ENCODE measurements at regions not wholly inside any gene's neighbourhood (a gene's known extent, or its start where the extent isn't known, plus 50 kb on each side); places are given as distances from the start of the nearest gene placed in this dataset.

GRCh38 chr14:29264865-29265264 lies 498.3 kb downstream of the FOXG1 start:
- in situ Hi-C loops (cut with HindIII; ENCODE audit: low sequenced_read_pairs): no loop called here
- H3K4me3 ChIP-seq (ENCODE audit: low read depth, low read length): no peak overlapping the region
- no peak for DNase-seq (ENCODE audit: low read depth)
- TF ChIP-seq, protein P1, sequence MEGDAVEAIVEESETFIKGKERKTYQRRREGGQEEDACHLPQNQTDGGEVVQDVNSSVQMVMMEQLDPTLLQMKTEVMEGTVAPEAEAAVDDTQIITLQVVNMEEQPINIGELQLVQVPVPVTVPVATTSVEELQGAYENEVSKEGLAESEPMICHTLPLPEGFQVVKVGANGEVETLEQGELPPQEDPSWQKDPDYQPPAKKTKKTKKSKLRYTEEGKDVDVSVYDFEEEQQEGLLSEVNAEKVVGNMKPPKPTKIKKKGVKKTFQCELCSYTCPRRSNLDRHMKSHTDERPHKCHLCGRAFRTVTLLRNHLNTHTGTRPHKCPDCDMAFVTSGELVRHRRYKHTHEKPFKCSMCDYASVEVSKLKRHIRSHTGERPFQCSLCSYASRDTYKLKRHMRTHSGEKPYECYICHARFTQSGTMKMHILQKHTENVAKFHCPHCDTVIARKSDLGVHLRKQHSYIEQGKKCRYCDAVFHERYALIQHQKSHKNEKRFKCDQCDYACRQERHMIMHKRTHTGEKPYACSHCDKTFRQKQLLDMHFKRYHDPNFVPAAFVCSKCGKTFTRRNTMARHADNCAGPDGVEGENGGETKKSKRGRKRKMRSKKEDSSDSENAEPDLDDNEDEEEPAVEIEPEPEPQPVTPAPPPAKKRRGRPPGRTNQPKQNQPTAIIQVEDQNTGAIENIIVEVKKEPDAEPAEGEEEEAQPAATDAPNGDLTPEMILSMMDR (IDR thresholded peaks at IDR 0.05; ENCODE audit: low read depth, low read length, missing control alignments): no peak

DNA sequence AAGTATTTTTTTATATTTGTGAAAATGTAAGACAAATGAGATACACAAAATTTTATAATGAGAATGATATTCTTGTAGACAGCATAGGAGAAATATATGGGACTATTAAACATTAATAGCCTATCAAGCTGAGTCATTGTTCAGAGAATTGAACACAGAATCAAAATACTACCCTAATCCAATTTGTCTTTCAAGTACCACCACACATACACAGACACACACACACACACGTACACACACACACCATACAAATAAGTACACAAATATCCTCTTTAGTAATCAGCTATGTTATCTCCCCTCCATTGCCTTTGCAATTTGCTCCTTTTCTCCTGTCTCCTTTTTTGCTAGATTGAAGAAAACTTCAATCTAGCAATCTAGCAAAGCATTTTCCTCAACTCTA lies 499.3 kb downstream of the FOXG1 start:
- H3K4me3 ChIP-seq (ENCODE audit: low read depth, low read length): no peak overlapping the region
- in situ Hi-C loops (cut with HindIII; ENCODE audit: low sequenced_read_pairs): no loop called here
- TF ChIP-seq, protein P1 (IDR thresholded peaks at IDR 0.05; ENCODE audit: low read depth, low read length, missing control alignments): no peak
- no peak for DNase-seq (ENCODE audit: low read depth)

DNA sequence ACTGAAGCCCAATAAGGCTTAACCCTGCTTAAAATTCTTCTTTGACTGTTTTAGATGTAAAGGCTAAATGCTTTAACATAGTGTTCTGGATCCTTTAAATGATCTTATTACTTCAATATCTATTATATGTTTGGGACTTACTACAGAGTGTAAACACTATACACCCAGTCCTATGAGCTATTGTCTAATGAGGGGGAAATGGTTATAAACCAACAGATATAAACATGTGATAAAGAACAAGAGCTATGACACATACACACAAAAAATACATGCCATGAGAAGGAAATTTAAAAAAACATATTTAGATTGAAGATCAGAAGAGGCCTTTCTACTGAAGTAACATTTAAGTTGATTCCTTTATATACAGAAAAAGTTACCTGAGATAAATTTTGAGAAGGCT lies 505.1 kb downstream of the FOXG1 start:
- TF ChIP-seq, protein P1 (IDR thresholded peaks at IDR 0.05; ENCODE audit: low read depth, low read length, missing control alignments): no peak
- H3K4me3 ChIP-seq (ENCODE audit: low read depth, low read length): no peak overlapping the region
- no peak for DNase-seq (ENCODE audit: low read depth)
- in situ Hi-C loops (cut with HindIII; ENCODE audit: low sequenced_read_pairs): no loop called here

DNA sequence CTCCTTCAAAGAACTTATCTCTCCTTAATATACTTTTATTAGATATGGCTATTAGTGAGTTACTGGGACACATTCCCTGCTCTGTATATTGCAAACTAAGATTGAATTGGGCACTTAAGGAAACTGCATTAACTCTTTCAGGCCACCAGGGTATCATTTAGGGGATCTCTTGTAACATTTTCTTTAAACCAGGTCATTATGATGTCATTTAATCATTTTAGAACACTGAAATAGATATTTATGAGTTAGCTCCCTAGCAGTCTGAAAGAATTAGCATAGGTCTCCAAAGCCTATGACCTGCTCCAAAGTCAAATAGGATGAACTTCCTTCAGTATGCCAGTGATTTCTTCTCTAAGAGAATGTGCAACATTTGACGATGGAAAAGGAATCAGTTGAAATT lies 506.9 kb downstream of the FOXG1 start:
- TF ChIP-seq, protein P1 (IDR thresholded peaks at IDR 0.05; ENCODE audit: low read depth, low read length, missing control alignments): no peak
- in situ Hi-C loops (cut with HindIII; ENCODE audit: low sequenced_read_pairs): no loop called here

GRCh38 chr14:29274890-29275596 lies 508.5 kb downstream of the FOXG1 start:
- H3K4me3 ChIP-seq (ENCODE audit: low read depth, low read length): no peak overlapping the region
- TF ChIP-seq, protein P1 (IDR thresholded peaks at IDR 0.05; ENCODE audit: low read depth, low read length, missing control alignments): no peak
- DNase-seq (ENCODE audit: low read depth): no peak
- in situ Hi-C loops (cut with HindIII; ENCODE audit: low sequenced_read_pairs): no loop called here

More for the DNA sequence above, 506.9 kb downstream of the FOXG1 start:
- DNase-seq (ENCODE audit: low read depth): no peak
- no peak overlapping the region for H3K4me3 ChIP-seq (ENCODE audit: low read depth, low read length)

- in situ Hi-C loops (cut with HindIII; ENCODE audit: low sequenced_read_pairs): no loop called here
- DNase-seq (ENCODE audit: low read depth): no peak
- TF ChIP-seq, protein P1 (IDR thresholded peaks at IDR 0.05; ENCODE audit: low read depth, low read length, missing control alignments): no peak
- no peak overlapping the region for H3K4me3 ChIP-seq (ENCODE audit: low read depth, low read length)
Measured at GRCh38 chr14:29278301-29279263, 512.0 kb downstream of the FOXG1 start.

Measured in astrocyte of the cerebellum (primary cell).